GM12892 (cell line): ENCODE measurements at regions not wholly inside any gene's neighbourhood (a gene's known extent, or its start where the extent isn't known, plus 50 kb on each side); places are given as distances from the start of the nearest gene placed in this dataset.
"Not testable (repeated sequence)": the region's sequence is repeated elsewhere in the genome, so short reads cannot be mapped to it uniquely, and the experiment has no call there.

ENCODE experiments used
- DNase-seq: peaks from one replicate; pipeline ENCODE4 v3.0.0; 2011; ENCODE audit not compliant: insufficient read length
- FAIRE-seq: peaks from 2 replicates; lab custom pipeline; 2011; peaks lifted over from hg19 to GRCh38; lab: Jason Lieb, UNC
- POLR2A ChIP-seq: IDR thresholded peaks from 2 replicates; pipeline ENCODE4 v1.6.1; 2011; ENCODE audit warnings: low read depth, low read length, control low read depth
- POLR2AphosphoS5 ChIP-seq: IDR thresholded peaks from 2 replicates; pipeline ENCODE4 v1.6.1; 2011; ENCODE audit warnings: low read depth, low read length, control low read depth
- TAF1 ChIP-seq: IDR thresholded peaks from 2 replicates; pipeline ENCODE4 v1.6.1; 2011; ENCODE audit warnings: low read depth, mild to moderate bottlenecking, control low read depth, low read length, borderline replicate concordance

DNA sequence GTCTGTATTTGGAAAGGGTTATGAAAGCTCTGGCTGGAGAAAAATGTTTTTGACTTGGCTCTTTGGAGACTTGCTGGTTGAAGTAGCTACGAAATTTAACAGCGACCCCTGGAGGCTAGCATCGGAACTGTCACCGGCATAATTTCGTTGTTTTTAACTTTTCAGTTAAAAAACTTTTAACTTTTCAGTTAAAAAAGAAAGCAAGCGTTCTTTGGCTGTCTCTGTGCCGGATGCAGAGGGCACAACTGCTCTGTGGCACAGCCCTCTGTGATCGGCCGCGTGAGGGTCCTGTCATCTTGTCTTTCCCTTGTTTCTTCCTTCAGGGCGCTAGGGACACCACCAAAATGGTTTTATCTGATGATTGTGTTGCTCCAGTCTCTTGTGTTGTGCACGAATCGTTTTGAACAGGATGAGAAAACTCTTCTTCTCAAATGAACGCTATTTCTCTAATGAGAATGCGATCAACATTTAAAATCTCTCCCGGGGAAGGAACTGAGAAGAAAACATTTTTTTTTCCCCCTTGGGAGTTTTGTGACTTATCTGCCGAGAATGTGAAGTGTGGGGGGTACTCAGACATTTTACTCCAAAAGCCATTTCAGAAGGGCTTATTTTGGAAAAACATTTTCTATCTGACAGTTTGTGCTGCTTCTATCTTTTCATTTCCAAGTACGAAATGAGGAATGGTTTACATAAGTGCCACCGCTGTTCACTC lies 57.1 kb downstream of the ADCYAP1 start:
- FAIRE-seq (no peak), DNase-seq (no peak)
- TF ChIP-seq POLR2A, result no peak
- TF ChIP-seq POLR2AphosphoS5, result no peak
- no peak for TF ChIP-seq TAF1

DNA sequence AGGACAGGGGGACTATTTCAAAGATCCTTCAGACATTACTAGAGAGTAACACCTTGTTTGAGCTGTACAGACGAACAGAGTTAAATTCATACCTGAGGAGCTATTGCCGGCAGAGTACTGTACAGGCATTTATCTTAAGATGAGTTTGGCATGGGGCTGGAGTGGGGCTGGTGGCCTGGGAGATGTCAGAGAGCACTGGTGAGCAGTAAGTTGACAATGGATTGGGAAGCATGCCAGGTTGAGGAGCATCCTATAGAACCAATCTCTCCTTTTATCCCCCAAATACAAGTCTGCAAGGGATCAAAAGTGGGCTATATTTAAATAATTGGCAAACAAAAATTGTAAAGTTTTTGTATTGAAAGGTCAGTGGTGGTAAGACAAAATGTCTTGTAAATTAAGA lies 58.6 kb downstream of the ADCYAP1 start:
- DNase-seq (no peak), FAIRE-seq (no peak)
- TF ChIP-seq TAF1, result no peak
- TF ChIP-seq POLR2A, result no peak
- TF ChIP-seq POLR2AphosphoS5, result no peak

DNA sequence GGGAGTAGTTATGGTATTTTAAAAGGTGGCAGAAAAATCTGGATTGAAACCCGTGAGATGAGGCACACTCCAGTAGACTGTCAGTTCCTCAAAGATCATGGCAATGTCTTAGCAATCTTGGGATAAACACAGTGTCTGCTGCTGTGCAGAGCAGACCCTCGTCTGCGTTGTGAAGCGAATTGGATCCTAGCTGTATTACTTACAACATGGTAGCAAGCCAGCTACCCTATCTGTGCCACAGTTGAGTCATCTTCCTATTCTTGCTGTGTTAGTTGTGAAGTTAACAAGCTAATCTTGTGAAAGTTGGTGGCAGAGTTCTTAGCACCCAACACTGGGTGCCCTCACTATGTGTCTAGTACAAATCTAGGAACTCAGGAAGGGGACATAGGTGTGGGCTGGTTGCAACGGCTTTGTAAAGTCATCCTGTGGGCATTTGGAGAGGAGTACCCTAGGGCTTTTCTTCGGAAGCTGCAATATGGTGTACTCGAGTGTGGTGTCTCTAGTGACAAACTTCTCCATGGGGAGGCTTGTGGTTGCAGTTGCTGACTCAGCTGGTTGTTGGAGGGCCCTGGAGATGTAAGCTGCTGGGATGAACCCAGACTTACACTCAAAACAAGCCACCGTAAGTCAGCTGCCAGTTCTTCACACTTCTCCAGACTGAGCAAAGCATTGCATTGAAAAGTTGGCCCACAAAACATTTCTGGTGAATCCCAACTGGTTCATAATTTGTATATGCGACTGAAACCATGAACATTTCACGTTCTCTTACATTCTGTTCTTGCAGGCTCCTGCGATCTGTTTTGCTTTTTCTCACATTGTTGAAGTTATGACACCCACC lies 61.5 kb downstream of the ADCYAP1 start:
- TF ChIP-seq POLR2A (no peak), POLR2AphosphoS5 (no peak), TAF1 (no peak)
- DNase-seq, result no peak
- FAIRE-seq, result no peak

DNA sequence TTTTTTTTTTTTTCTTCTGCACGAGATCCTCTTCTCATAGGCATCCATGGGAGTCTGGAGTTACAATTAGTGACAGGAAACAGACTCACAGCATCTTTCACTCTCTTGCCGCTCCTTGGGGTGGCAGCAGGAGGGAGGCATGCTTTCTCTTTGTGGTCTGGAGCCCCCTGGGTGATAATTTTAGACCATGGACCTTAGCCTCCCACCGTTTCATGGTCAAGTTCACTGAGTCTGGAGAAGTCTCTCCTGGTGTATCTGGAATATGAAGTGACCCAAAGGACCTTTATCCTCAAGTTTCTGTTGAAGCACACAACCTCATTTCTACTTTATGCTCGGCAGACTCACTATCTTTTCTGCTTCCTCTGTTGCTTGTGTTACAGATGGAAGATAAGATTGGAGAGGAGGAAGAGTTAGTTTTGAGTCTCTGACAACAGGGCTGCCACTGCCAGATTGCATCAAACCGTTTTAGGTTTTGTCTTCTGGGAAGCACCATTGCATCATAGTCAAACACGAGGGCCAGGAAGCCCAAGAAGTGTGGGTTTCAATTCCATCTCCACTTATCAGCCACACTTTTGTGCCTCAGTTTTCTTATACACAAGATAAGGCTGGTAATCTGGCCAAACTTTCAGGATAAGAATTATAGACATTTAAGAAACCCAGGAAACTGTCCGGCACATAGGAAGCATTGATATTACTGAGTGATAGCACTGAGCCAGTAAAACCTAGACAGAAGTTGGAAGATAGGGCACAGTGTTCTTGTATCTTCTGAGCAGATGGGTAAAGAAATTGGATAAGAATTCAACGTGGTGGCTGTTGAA lies 62.3 kb downstream of the ADCYAP1 start:
- DNase-seq (no peak), FAIRE-seq (no peak)
- TF ChIP-seq POLR2AphosphoS5, result no peak

DNA sequence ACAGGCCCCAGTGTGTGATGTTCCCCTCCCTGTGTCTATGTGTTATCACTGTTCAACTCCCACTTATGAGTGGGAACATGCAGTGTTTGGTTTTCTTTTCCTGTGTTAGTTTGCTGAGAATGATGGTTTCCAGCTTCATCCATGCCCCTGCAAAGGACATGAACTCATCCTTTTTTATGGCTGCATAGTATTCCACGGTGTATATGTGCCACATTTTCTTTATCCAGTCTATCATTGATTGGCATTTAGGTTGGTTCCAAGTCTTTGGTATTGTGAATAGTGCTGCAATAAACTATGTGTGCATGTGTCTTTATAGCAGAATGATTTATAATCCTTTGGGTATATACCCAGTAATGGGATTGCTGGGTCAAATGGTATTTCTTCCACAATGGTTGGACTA lies 64.2 kb downstream of the ADCYAP1 start:
- not testable (repeated sequence) for DNase-seq, FAIRE-seq

DNA sequence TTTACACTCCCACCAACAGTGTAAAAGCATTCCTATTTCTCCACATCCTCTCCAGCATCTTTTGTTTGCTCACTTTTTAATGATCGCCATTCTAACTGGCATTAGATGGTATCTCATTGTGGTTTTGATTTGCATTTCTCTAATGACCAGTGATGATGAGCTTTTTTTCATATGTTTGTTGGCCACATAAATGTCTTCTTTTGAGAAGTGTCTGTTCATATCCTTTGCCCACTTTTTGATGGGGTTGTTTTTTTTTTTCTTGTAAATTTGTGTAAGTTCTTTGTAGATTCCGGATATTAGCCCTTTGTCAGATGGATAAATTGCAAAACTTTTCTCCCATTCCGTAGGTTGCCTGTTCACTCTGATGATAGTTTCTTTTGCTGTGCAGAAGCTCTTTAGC lies 64.6 kb downstream of the ADCYAP1 start:
- not testable (repeated sequence) for FAIRE-seq, DNase-seq

DNA sequence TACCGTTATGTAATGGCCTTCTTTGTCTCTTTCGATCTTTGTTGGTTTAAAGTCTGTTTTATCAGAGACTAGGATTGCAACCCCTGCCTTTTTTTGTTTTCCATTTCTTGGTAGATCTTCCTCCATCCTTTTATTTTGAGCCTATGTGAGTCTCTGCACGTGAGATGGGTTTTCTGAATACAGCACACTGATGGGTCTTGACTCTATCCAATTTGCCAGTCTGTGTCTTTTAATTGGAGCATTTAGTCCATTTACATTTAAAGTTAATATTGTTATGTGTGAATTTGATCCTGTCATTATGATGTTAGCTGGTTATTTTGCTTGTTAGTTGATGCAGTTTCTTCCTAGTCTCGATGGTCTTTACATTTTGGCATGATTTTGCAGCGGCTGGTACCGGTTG lies 69.9 kb downstream of the ADCYAP1 start:
- not testable (repeated sequence) for FAIRE-seq, DNase-seq

DNA sequence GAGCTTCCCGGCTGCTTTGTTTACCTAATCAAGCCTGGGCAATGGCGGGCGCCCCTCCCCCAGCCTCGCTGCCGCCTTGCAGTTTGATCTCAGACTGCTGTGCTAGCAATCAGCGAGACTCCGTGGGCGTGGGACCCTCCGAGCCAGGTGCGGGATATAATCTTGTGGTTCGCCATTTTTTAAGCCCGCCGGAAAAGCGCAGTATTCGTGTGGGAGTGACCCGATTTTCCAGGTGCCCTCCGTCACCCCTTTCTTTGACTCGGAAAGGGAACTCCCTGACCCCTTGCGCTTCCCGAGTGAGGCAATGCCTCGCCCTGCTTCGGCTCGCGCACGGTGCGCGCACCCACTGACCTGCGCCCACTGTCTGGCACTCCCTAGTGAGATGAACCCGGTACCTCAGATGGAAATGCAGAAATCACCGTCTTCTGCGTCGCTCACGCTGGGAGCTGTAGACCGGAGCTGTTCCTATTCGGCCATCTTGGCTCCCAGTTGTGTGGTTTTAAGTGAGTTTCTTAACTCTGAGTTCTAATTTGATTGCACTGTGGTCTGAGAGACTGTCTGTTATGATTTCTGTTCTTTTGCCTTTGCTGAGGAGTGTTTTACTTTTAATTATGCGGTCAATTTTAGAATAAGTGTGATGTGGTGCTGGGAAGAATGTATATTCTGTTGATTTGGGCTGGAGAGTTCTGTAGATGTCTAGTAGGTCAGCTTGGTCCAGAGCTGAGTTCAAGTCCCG lies 71.9 kb downstream of the ADCYAP1 start:
- not testable (repeated sequence) for FAIRE-seq, DNase-seq

DNA sequence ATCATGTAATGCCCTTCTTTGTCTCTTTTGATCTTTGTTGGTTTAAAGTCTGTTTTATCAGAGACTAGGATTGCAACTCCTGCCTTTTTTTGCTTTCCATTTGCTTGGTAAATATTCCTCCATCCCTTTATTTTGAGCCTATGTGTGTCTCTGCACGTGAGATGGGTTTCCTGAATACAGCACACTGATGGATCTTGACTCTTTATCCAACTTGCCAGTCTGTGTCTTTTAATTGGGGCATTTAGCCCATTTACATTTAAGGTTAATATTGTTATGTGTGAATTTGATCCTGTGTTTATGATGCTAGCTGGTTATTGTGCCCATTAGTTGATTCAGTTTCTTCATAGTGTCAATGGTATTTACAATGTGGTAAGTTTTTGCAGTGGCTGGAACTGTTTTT lies 72.7 kb downstream of the ADCYAP1 start:
- FAIRE-seq, DNase-seq: not testable (repeated sequence)

DNA sequence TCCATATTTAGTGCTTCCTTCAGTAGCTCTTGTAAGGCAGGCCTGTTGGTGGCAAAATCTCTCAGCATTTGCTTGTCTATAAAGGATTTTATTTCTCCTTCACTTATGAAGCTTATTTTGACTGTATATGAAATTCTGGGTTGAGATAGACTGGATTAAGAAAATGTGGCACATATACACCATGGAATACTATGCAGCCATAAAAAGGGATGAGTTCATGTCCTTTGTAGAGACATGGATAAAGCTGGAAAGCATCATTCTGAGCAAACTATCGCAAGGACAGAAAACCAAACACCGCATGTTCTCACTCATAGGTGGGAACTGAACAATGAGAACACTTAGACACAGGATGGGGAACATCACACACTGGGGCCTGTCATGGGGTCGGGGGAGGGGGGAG lies 73.1 kb downstream of the ADCYAP1 start:
- FAIRE-seq, DNase-seq: not testable (repeated sequence)

DNA sequence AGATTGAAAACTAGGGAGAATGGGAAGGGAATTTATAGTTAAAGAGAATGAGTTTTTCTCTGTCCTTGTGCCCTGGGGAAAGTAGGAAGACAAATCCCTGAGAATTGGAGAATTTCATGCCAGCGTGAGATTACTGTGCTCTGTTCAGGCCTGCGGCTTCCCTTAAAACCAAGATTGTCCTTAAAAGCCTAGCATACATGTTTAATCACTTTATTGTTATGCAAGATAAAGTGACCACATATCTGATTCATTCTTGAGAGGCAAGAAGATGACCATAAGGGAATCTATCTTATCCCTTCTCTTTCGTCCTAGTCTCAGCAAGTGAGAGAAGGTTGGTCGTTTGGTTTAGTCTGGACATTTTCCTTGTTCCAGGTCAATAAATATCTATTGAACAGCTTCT lies 75.9 kb downstream of the ADCYAP1 start:
- FAIRE-seq (no peak), DNase-seq (no peak)
- TF ChIP-seq TAF1 (no peak), POLR2AphosphoS5 (no peak), POLR2A (no peak)

DNA sequence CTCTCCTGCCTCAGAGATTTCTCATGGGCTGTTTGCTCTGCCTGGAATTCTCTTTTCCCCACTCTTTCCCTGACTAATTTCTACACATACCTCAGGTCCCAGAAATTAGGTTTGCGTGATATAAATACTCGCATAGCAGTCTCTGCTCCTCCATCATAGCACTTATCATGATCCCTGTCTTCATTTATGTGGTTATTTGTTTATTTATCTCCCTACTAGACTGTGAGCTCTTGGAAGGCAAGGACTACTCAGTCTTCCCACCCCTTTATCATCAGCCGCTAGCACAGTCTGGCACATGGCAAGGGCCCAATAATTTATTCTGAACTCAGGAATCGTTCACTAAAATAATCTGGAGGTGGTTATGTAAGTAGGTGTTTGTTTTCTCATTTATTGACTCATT lies 79.3 kb downstream of the ADCYAP1 start:
- no peak for TF ChIP-seq POLR2A
- TF ChIP-seq POLR2AphosphoS5, result no peak
- TF ChIP-seq TAF1, result no peak
- DNase-seq (no peak), FAIRE-seq (no peak)

DNA sequence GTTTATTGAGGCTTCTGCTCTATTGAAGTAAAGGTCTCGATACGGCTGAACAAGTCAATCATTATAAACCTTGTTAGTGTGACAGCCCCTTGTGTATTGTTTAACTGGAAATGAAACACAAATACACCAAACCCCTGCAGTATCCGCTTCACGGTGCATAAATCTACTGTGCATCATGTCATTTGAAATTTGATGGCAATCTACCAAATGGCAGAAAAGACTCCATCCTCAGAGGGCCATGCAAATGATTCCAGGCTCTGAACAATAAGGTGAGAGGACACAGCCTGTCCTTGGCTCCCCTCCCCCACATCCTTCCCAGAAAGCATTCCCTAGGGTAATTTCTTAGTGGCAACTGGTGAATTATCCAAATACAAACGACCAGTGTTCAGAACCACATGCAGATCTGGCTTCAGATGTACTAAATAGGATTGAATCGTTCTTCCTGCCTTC lies 80.6 kb downstream of the ADCYAP1 start:
- DNase-seq, result no peak
- FAIRE-seq, result no peak
- TF ChIP-seq POLR2AphosphoS5 (no peak), TAF1 (no peak), POLR2A (no peak)
